ENCODE measurements at regions not wholly inside any gene's neighbourhood (a gene's known extent, or its start where the extent isn't known, plus 50 kb on each side); places are given as distances from the start of the nearest gene placed in this dataset.
A peak's percentile ranks its signal among the peaks of the same experiment; 100 is the strongest.

GRCh38 chr5:152466085-152466745 lies 61.1 kb upstream of the NMUR2 start:
- H3K27me3 ChIP-seq = no peaks in the 10 kb centered on the region
- 38 to 49% methylated on average over 3 of the region's 3 CpGs for WGBS, 2 donors
- H3K27ac ChIP-seq = peak overlapping the region in 3 of 10 donors; percentile 31 to 49 (median 31)
- peaks cover 0 to 18% (median 0%) of the 10 kb centered on the region in 9 donors for H3K4me1 ChIP-seq
- DNase-seq (no peak), ATAC-seq (peak in 7 of 8 donors; percentile 74 to 91 (median 82))
- no peak overlapping the region for H3K4me3 ChIP-seq
- no peaks in the 10 kb centered on the region for H3K36me3 ChIP-seq
- intact Hi-C loops (cut with DNase I) = no loop called here
- TF ChIP-seq, protein P1, sequence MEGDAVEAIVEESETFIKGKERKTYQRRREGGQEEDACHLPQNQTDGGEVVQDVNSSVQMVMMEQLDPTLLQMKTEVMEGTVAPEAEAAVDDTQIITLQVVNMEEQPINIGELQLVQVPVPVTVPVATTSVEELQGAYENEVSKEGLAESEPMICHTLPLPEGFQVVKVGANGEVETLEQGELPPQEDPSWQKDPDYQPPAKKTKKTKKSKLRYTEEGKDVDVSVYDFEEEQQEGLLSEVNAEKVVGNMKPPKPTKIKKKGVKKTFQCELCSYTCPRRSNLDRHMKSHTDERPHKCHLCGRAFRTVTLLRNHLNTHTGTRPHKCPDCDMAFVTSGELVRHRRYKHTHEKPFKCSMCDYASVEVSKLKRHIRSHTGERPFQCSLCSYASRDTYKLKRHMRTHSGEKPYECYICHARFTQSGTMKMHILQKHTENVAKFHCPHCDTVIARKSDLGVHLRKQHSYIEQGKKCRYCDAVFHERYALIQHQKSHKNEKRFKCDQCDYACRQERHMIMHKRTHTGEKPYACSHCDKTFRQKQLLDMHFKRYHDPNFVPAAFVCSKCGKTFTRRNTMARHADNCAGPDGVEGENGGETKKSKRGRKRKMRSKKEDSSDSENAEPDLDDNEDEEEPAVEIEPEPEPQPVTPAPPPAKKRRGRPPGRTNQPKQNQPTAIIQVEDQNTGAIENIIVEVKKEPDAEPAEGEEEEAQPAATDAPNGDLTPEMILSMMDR (IDR thresholded peaks at IDR 0.05) = no peak
- no peaks in the 10 kb centered on the region for H3K9me3 ChIP-seq

DNA sequence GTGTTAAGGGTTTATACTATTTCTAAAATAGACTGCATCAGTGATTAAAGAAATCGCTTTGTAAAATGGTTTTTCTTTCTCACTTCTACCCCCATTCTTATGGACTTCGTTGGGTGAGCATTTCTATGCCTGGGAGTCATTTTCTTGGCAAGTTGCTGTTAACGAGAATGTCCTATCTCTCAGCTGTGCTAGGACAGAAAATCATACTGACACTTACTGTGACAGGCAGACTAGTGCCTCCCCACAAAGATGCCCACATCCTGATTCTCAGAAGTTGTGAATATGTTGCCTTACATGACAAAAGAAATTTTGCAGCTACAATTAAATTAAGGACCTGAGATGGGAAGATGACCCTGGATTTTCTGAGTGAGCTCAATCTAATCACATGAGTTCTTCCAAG lies 65.1 kb upstream of the NMUR2 start:
- no peaks in the 10 kb centered on the region for H3K27me3 ChIP-seq
- no peak overlapping the region for H3K4me3 ChIP-seq
- H3K4me1 ChIP-seq = peaks cover 0 to 29% (median 5%) of the 10 kb centered on the region in 9 donors
- TF ChIP-seq, protein P1 (IDR thresholded peaks at IDR 0.05) = no peak
- DNase-seq (no peak), ATAC-seq (peak in 1 of 8 donors; percentile 71)
- WGBS, 2 donors = 41 to 47% methylated on average over 3 of the region's 3 CpGs
- intact Hi-C loops (cut with DNase I) = no loop called here
- no peaks in the 10 kb centered on the region for H3K9me3 ChIP-seq
- H3K27ac ChIP-seq = no peak overlapping the region
- H3K36me3 ChIP-seq = no peaks in the 10 kb centered on the region

GRCh38 chr5:152472083-152472482 lies 67.0 kb upstream of the NMUR2 start:
- TF ChIP-seq, protein P1 (IDR thresholded peaks at IDR 0.05) = no peak
- Histone ChIP-seq H3K9me3 (no peaks in the 10 kb centered on the region), H3K4me1 (peaks cover 0 to 15% (median 0%) of the 10 kb centered on the region in 9 donors), H3K27me3 (no peaks in the 10 kb centered on the region), H3K4me3 (no peak overlapping the region), H3K27ac (no peak overlapping the region), H3K36me3 (no peaks in the 10 kb centered on the region)
- DNase-seq (no peak), ATAC-seq (no peak)
- intact Hi-C loops (cut with DNase I) = no loop called here

- H3K9me3 ChIP-seq = no peaks in the 10 kb centered on the region
- TF ChIP-seq, protein P1 (IDR thresholded peaks at IDR 0.05) = no peak
- H3K4me1 ChIP-seq = peaks cover 0 to 15% (median 0%) of the 10 kb centered on the region in 9 donors
- no peaks in the 10 kb centered on the region for H3K36me3 ChIP-seq
- intact Hi-C loops (cut with DNase I) = no loop called here
- DNase-seq (no peak), ATAC-seq (no peak)
- 41 to 56% methylated on average over 1 of the region's 1 CpG for WGBS, 2 donors
- no peak overlapping the region for H3K27ac ChIP-seq
- no peaks in the 10 kb centered on the region for H3K27me3 ChIP-seq
- no peak overlapping the region for H3K4me3 ChIP-seq
These were observed 69.9 kb upstream of the NMUR2 start for GRCh38 chr5:152474961-152475360.

All from heart right ventricle (tissue), 16 donors.